SK-N-SH treated with all-trans-retinoic acid at 6 μM for 48 hours (cell line): ENCODE measurements at regions not wholly inside any gene's neighbourhood (a gene's known extent, or its start where the extent isn't known, plus 50 kb on each side); places are given as distances from the start of the nearest gene placed in this dataset.

Experiments used
- ATAC-seq: fragments of 200-7000 bp; cut with Tn5 transposase; 3 replicates; pipeline ENCODE4 v1.9.1; 2020; ENCODE audit warnings: mild to moderate bottlenecking, moderate library complexity
- ARNTL ChIP-seq: fragments of 450-650 bp; formaldehyde crosslinking; IDR thresholded peaks from 2 replicates; pipeline ENCODE4 v1.5.0; 2020; ENCODE audit warnings: low read depth, mild to moderate bottlenecking, moderate library complexity, borderline replicate concordance
- BACH2 ChIP-seq: fragments of 250-450 bp; sonication (Bioruptor Pico); IDR thresholded peaks from 2 replicates; pipeline ENCODE4 v1.9.0; 2021; ENCODE audit warnings: mild to moderate bottlenecking, borderline replicate concordance
- CREB5 ChIP-seq: fragments of 250-450 bp; sonication (Bioruptor Pico); IDR thresholded peaks from 2 replicates; pipeline ENCODE4 v1.5.1; 2020; ENCODE audit warnings: low read depth, mild to moderate bottlenecking, moderate library complexity
- CSDC2 ChIP-seq: fragments of 250-450 bp; sonication (Bioruptor Pico); IDR thresholded peaks from 2 replicates; pipeline ENCODE4 v1.5.0; 2020; ENCODE audit warnings: mild to moderate bottlenecking, moderate library complexity
- ESRRG ChIP-seq: fragments of 250-450 bp; sonication (Bioruptor Pico); IDR thresholded peaks from 2 replicates; pipeline ENCODE4 v1.6.1; 2021; ENCODE audit warnings: mild to moderate bottlenecking
- GLIS3 ChIP-seq: fragments of 250-450 bp; sonication (Bioruptor Pico); IDR thresholded peaks from 2 replicates; pipeline ENCODE4 v1.5.0; 2020; ENCODE audit warnings: mild to moderate bottlenecking, moderate library complexity
- ISL1 ChIP-seq: fragments of 250-450 bp; sonication (Bioruptor Pico); IDR thresholded peaks from 2 replicates; pipeline ENCODE4 v2.1.2; 2022; ENCODE audit warnings: mild to moderate bottlenecking, moderate library complexity
- OSR1 ChIP-seq: fragments of 250-450 bp; sonication (Bioruptor Pico); IDR thresholded peaks from 2 replicates; pipeline ENCODE4 v1.8.0; 2022; ENCODE audit warnings: moderate library complexity, mild to moderate bottlenecking, inconsistent platforms
- PATZ1 ChIP-seq: fragments of 250-450 bp; sonication (Bioruptor Pico); IDR thresholded peaks from 2 replicates; pipeline ENCODE4 v1.8.0; 2020; ENCODE audit warnings: mild to moderate bottlenecking, moderate library complexity, borderline replicate concordance
- POU6F1 ChIP-seq: fragments of 250-450 bp; sonication (Bioruptor Pico); IDR thresholded peaks from 2 replicates; pipeline ENCODE4 v1.8.0; 2021; ENCODE audit warnings: low read depth, mild to moderate bottlenecking, moderate library complexity, borderline replicate concordance
- PPARA ChIP-seq: fragments of 250-450 bp; sonication (Bioruptor Pico); IDR thresholded peaks from 2 replicates; pipeline ENCODE4 v1.5.0; 2020; ENCODE audit warnings: mild to moderate bottlenecking, borderline replicate concordance
- RARB ChIP-seq: fragments of 250-450 bp; sonication (Bioruptor Pico); IDR thresholded peaks from 2 replicates; pipeline ENCODE4 v1.8.0; 2021; ENCODE audit warnings: mild to moderate bottlenecking, moderate library complexity
- SNAI2 ChIP-seq: fragments of 250-450 bp; sonication (Bioruptor Pico); IDR thresholded peaks from 2 replicates; pipeline ENCODE4 v1.5.0; 2020; ENCODE audit warnings: mild to moderate bottlenecking, moderate library complexity
- TCF4 ChIP-seq: fragments of 250-450 bp; sonication (Bioruptor Pico); IDR thresholded peaks from 2 replicates; pipeline ENCODE4 v1.8.0; 2021; ENCODE audit warnings: mild to moderate bottlenecking, moderate library complexity, borderline replicate concordance
- TSHZ2 ChIP-seq: fragments of 250-450 bp; sonication (Bioruptor Pico); IDR thresholded peaks from 2 replicates; pipeline ENCODE4 v1.5.0; 2020; ENCODE audit warnings: mild to moderate bottlenecking, moderate library complexity
- ZC3H10 ChIP-seq: fragments of 250-450 bp; sonication (Bioruptor Pico); IDR thresholded peaks from 2 replicates; pipeline ENCODE4 v1.5.1; 2021; ENCODE audit warnings: mild to moderate bottlenecking, moderate library complexity
- ZFP3 ChIP-seq: fragments of 250-450 bp; sonication (Bioruptor Pico); IDR thresholded peaks from 2 replicates; pipeline ENCODE4 v1.5.0; 2020; ENCODE audit warnings: mild to moderate bottlenecking, moderate library complexity
- ZFP30 ChIP-seq: fragments of 450-650 bp; formaldehyde crosslinking; IDR thresholded peaks from 2 replicates; pipeline ENCODE4 v1.5.0; 2022; ENCODE audit warnings: mild to moderate bottlenecking, moderate library complexity
- ZNF565 ChIP-seq: fragments of 450-650 bp; formaldehyde crosslinking; conservative IDR thresholded peaks from 2 replicates; pipeline ENCODE4 v1.5.0; 2020; ENCODE audit warnings: low read depth, mild to moderate bottlenecking, moderate library complexity
- ZNF70 ChIP-seq: fragments of 450-650 bp; formaldehyde crosslinking; IDR thresholded peaks from 2 replicates; pipeline ENCODE4 v1.5.0; 2020; ENCODE audit warnings: mild to moderate bottlenecking, moderate library complexity
- ZNF8 ChIP-seq: fragments of 450-650 bp; formaldehyde crosslinking; IDR thresholded peaks from 2 replicates; pipeline ENCODE4 v1.5.0; 2020; ENCODE audit warnings: mild to moderate bottlenecking, moderate library complexity

- ATAC-seq, result no peak
- TF ChIP-seq BACH2 (CRISPR knock-in tag), result no peak
- TF ChIP-seq ZNF70 (CRISPR knock-in tag), result no peak
- TF ChIP-seq SNAI2, result no peak
- TF ChIP-seq ZNF565 (CRISPR knock-in tag), result no peak
- no peak for TF ChIP-seq PATZ1 (CRISPR knock-in tag)
- TF ChIP-seq ISL1, result no peak
- no peak for TF ChIP-seq ESRRG (CRISPR knock-in tag)
- TF ChIP-seq ZFP3 (CRISPR knock-in tag), result no peak
- no peak for TF ChIP-seq POU6F1
- no peak for TF ChIP-seq TCF4 (CRISPR knock-in tag)
- no peak for TF ChIP-seq ZC3H10 (CRISPR knock-in tag)
- no peak for TF ChIP-seq ZFP30 (CRISPR knock-in tag)
Measured at GRCh38 chr6:88513471-88513870, 347.3 kb upstream of the CNR1 start.

- ATAC-seq, result no peak
- TF ChIP-seq ZFP30 (CRISPR knock-in tag), result no peak
- TF ChIP-seq SNAI2, result no peak
- TF ChIP-seq, all 23 proteins: peak for 0
Measured at GRCh38 chr6:88512951-88513350, 346.8 kb upstream of the CNR1 start.

GRCh38 chr6:88502391-88502790 is 336.2 kb upstream of the CNR1 start:
- TF ChIP-seq SNAI2 (no peak), ZFP30 (CRISPR knock-in tag) (no peak), ZNF70 (CRISPR knock-in tag) (no peak), ZC3H10 (CRISPR knock-in tag) (no peak), ARNTL (no peak), ISL1 (no peak), ESRRG (CRISPR knock-in tag) (no peak), CSDC2 (CRISPR knock-in tag) (no peak), TSHZ2 (CRISPR knock-in tag) (no peak), OSR1 (CRISPR knock-in tag) (no peak), ZNF8 (no peak), PPARA (CRISPR knock-in tag) (no peak), RARB (no peak), TCF4 (CRISPR knock-in tag) (no peak), CREB5 (CRISPR knock-in tag) (no peak)
- ATAC-seq, result no peak

- no peak for ATAC-seq
- no peak for TF ChIP-seq TSHZ2 (CRISPR knock-in tag)
- TF ChIP-seq PPARA (CRISPR knock-in tag), result no peak
- no peak for TF ChIP-seq POU6F1
- no peak for TF ChIP-seq PATZ1 (CRISPR knock-in tag)
- no peak for TF ChIP-seq RARB
- TF ChIP-seq GLIS3 (CRISPR knock-in tag), result no peak
- TF ChIP-seq CSDC2 (CRISPR knock-in tag), result no peak
- TF ChIP-seq ZNF8, result no peak
- no peak for TF ChIP-seq ZFP3 (CRISPR knock-in tag)
Measured at GRCh38 chr6:88499845-88500699, 333.9 kb upstream of the CNR1 start.
